Endometrium (tissue), 2 donors: ENCODE measurements at regions not wholly inside any gene's neighbourhood (a gene's known extent, or its start where the extent isn't known, plus 50 kb on each side); places are given as distances from the start of the nearest gene placed in this dataset.
A peak's percentile ranks its signal among the peaks of the same experiment; 100 is the strongest.
"Not testable (repeated sequence)": the region's sequence is repeated elsewhere in the genome, so short reads cannot be mapped to it uniquely, and the experiment has no call there.

Experiments
- FAIRE-seq: peaks from 2 replicates; lab custom pipeline; 2012; peaks lifted over from hg19 to GRCh38; lab: Jason Lieb, UNC
- donor health status: control.
- donor health status: control.

GRCh38 chr6:100322886-100323285, 141.8 kb downstream of the SIM1 start:
- FAIRE-seq, result no peak

- FAIRE-seq, result no peak
Measured at GRCh38 chr6:100320686-100321085, 144.0 kb downstream of the SIM1 start.

- no peak for FAIRE-seq
Measured at GRCh38 chr6:100317031-100317430, 147.7 kb downstream of the SIM1 start.

GRCh38 chr6:100314186-100314585, 150.5 kb downstream of the SIM1 start:
- no peak for FAIRE-seq

- no peak for FAIRE-seq
Measured at GRCh38 chr6:100311707-100312251, 152.9 kb downstream of the SIM1 start.

GRCh38 chr6:100309174-100309573, 155.5 kb downstream of the SIM1 start:
- no peak for FAIRE-seq

GRCh38 chr6:100307561-100307960, 157.2 kb downstream of the SIM1 start:
- no peak for FAIRE-seq

GRCh38 chr6:100305209-100305869, 159.4 kb downstream of the SIM1 start:
- no peak for FAIRE-seq

GRCh38 chr6:100304575-100304974, 160.1 kb downstream of the SIM1 start:
- FAIRE-seq, result no peak

- FAIRE-seq, result no peak
Measured at GRCh38 chr6:100301731-100302130, 163.0 kb downstream of the SIM1 start.

- FAIRE-seq, result no peak
Measured at GRCh38 chr6:100300221-100300736, 164.4 kb downstream of the SIM1 start.

GRCh38 chr6:100296810-100297544, 167.7 kb downstream of the SIM1 start:
- peak; percentile 64 for FAIRE-seq

- FAIRE-seq, result not testable (repeated sequence)
Measured at GRCh38 chr6:100295172-100295571, 169.5 kb downstream of the SIM1 start.

GRCh38 chr6:100289285-100289684, 175.4 kb downstream of the SIM1 start:
- FAIRE-seq, result no peak

- no peak for FAIRE-seq
Measured at GRCh38 chr6:100288311-100288710, 176.4 kb downstream of the SIM1 start.

- FAIRE-seq, result no peak
Measured at GRCh38 chr6:100283285-100283684, 181.4 kb downstream of the SIM1 start.

GRCh38 chr6:100281471-100281901, 183.2 kb downstream of the SIM1 start:
- no peak for FAIRE-seq

GRCh38 chr6:100276311-100277057, 188.2 kb downstream of the SIM1 start:
- no peak for FAIRE-seq

GRCh38 chr6:100274147-100274546, 190.6 kb downstream of the SIM1 start:
- FAIRE-seq, result no peak

- no peak for FAIRE-seq
Measured at GRCh38 chr6:100271625-100272024, 193.1 kb downstream of the SIM1 start.

- no peak for FAIRE-seq
Measured at GRCh38 chr6:100271202-100271601, 193.5 kb downstream of the SIM1 start.

GRCh38 chr6:100269189-100269588, 195.5 kb downstream of the SIM1 start:
- FAIRE-seq, result no peak

GRCh38 chr6:100268326-100268725, 196.4 kb downstream of the SIM1 start:
- FAIRE-seq, result no peak
